HCT116 (cell line): ENCODE measurements at regions not wholly inside any gene's neighbourhood (a gene's known extent, or its start where the extent isn't known, plus 50 kb on each side); places are given as distances from the start of the nearest gene placed in this dataset.
"Not testable (repeated sequence)": the region's sequence is repeated elsewhere in the genome, so short reads cannot be mapped to it uniquely, and the experiment has no call there.

Source experiments
- ATAC-seq: fragments of 200-7000 bp; cut with Tn5 transposase; 2 replicates; pipeline ENCODE4 v1.9.1; 2020; ENCODE audit warnings: mild to moderate bottlenecking, moderate library complexity
- BruUV-seq: library from RNA; stranded (reverse); fragments of 400-500 nt; replicated peaks from 2 replicates; lab custom pipeline; 2021; lab: Mats Ljungman, UMichigan
- CTCF ChIA-PET: fragments of 300-600 bp; sonication (Branson Sonifier 250); formaldehyde crosslinking; loops from one replicate; lab custom pipeline; 2021; ENCODE audit warnings: antibody characterized with exemption; lab: Charles Lee
- POLR2A ChIA-PET: fragments of 300-600, 350-600 bp; sonication (Branson Sonifier 250); formaldehyde crosslinking; loops from one replicate; lab custom pipeline; 2021; ENCODE audit warnings: antibody characterized with exemption; lab: Charles Lee
- RAD21 ChIA-PET, 2 experiments: fragments of 300-600 bp; sonication (Branson Sonifier 250); formaldehyde crosslinking; loops; one replicate each; lab custom pipeline; 2023; ENCODE audit warnings: low total read pairs in 2 of 2; ENCODE audit not compliant: uncharacterized antibody in 2 of 2, unreplicated experiment in 2 of 2, low non-redundant PET in 1 of 2; lab: Charles Lee
- DNase-seq: peaks from one replicate; pipeline ENCODE4 v3.0.0-alpha.2; 2010; ENCODE audit warnings: low read depth, low spot score
- H2AFZ ChIP-seq: fragments of 200-600 bp; shearing (Covaris generic), sonication (generic); 2 replicates; pipeline ENCODE4 v1.6.1; 2017; ENCODE audit warnings: low read depth, mixed run types, mixed read lengths, antibody characterized with exemption, low read length; ENCODE audit not compliant: poor library complexity, severe bottlenecking
- H3K27ac ChIP-seq: 2 replicates; pipeline ENCODE4 v1.5.1; 2012; ENCODE audit warnings: low read depth, low read length
- H3K27me3 ChIP-seq: fragments of 200-600 bp; sonication (generic); 2 replicates; pipeline ENCODE4 v1.6.1; 2016; ENCODE audit warnings: mixed run types, low read length, mixed read lengths; ENCODE audit not compliant: insufficient read depth
- H3K36me3 ChIP-seq, 2 experiments: fragments of 200-500 bp in 1 of 2; fragments of 200-600 bp in 1 of 2; sonication (Bioruptor generic) in 1 of 2; sonication (generic) in 1 of 2; 2 replicates each; pipeline versions ENCODE4 v1.5.1 to v1.6.1; 2014 to 2016; ENCODE audit warnings: low read length in 2 of 2, inconsistent platforms in 1 of 2, mixed read lengths in 1 of 2, mixed run types in 1 of 2; ENCODE audit not compliant: insufficient read depth in 2 of 2, control insufficient read depth in 1 of 2
- H3K4me1 ChIP-seq, 2 experiments: fragments of 200-600 bp in 1 of 2; sonication (generic) in 1 of 2; 2 replicates each; pipeline versions ENCODE4 v1.5.1 to v1.6.1; 2012 to 2017; ENCODE audit warnings: low read length in 2 of 2, inconsistent platforms in 1 of 2, mild to moderate bottlenecking in 1 of 2, mixed read lengths in 1 of 2, mixed run types in 1 of 2, moderate library complexity in 1 of 2; ENCODE audit not compliant: insufficient read depth in 2 of 2, control insufficient read depth in 1 of 2
- H3K4me2 ChIP-seq: fragments of 200-600 bp; sonication (generic); 2 replicates; pipeline ENCODE4 v1.6.1; 2017; ENCODE audit warnings: mixed run types, low read length, mixed read lengths
- H3K4me3 ChIP-seq, 2 experiments: fragments of 200-600 bp in 1 of 2; sonication (generic) in 1 of 2; replicated peaks in 1 of 2; 2 replicates each; pipeline ENCODE4 v1.5.1; 2011 to 2016; ENCODE audit warnings: low read length in 2 of 2, control low read depth in 1 of 2, low read depth in 1 of 2, mild to moderate bottlenecking in 1 of 2, mixed read lengths in 1 of 2, mixed run types in 1 of 2
- H3K79me2 ChIP-seq: fragments of 200-600 bp; sonication (generic); 2 replicates; pipeline ENCODE4 v1.6.1; 2017; ENCODE audit warnings: mild to moderate bottlenecking, mixed run types, low read length, moderate library complexity, mixed read lengths; ENCODE audit not compliant: insufficient read depth
- H3K9ac ChIP-seq: fragments of 200-600 bp; sonication (generic); 2 replicates; pipeline ENCODE4 v1.6.1; 2016; ENCODE audit warnings: low read length, mixed read lengths
- H3K9me2 ChIP-seq: fragments of 200-600 bp; sonication (generic), shearing (Covaris generic); 2 replicates; pipeline ENCODE4 v1.6.1; 2017; ENCODE audit warnings: mixed run types, mild to moderate bottlenecking, moderate library complexity; ENCODE audit not compliant: insufficient read depth
- H3K9me3 ChIP-seq, 2 experiments: fragments of 200-500 bp in 1 of 2; fragments of 200-600 bp in 1 of 2; sonication (Bioruptor generic) in 1 of 2; sonication (generic) in 1 of 2; 2 replicates each; pipeline ENCODE4 v1.6.1; 2014 to 2017; ENCODE audit warnings: low read length in 2 of 2, mixed read lengths in 2 of 2, inconsistent platforms in 1 of 2, low read depth in 1 of 2, mild to moderate bottlenecking in 1 of 2, mixed run types in 1 of 2, moderate library complexity in 1 of 2; ENCODE audit not compliant: control insufficient read depth in 1 of 2, insufficient read depth in 1 of 2
- H4K20me1 ChIP-seq: fragments of 200-600 bp; sonication (generic), shearing (Covaris generic); 2 replicates; pipeline ENCODE4 v1.6.1; 2017; ENCODE audit warnings: mixed run types, mild to moderate bottlenecking, moderate library complexity; ENCODE audit not compliant: insufficient read depth
- CEBPB ChIP-seq: IDR thresholded peaks from 2 replicates; pipeline ENCODE4 v1.6.1; 2012; ENCODE audit warnings: low read depth
- EZH2 ChIP-seq: fragments of 200-600 bp; sonication (generic); IDR thresholded peaks from 2 replicates; pipeline ENCODE4 v1.6.1; 2017; ENCODE audit warnings: antibody characterized with exemption, mixed run types
- FOSL1 ChIP-seq: IDR thresholded peaks from 2 replicates; pipeline ENCODE4 v1.6.1; 2012; ENCODE audit warnings: low read depth
- JUND ChIP-seq: IDR thresholded peaks from 2 replicates; pipeline ENCODE4 v1.6.1; 2012
- POLR2A ChIP-seq: IDR thresholded peaks from 2 replicates; pipeline ENCODE4 v1.7.0; 2011; ENCODE audit warnings: borderline replicate concordance; ENCODE audit not compliant: insufficient read depth, insufficient read length; ENCODE audit errors: extremely low read depth
- POLR2AphosphoS5 ChIP-seq: IDR thresholded peaks from 2 replicates; pipeline ENCODE4 v1.6.1; 2011; ENCODE audit warnings: mild to moderate bottlenecking, low read depth, low read length, moderate library complexity
- RAD21 ChIP-seq: IDR thresholded peaks from 2 replicates; pipeline ENCODE4 v1.6.1; 2012; ENCODE audit warnings: low read depth, mild to moderate bottlenecking
- SP1 ChIP-seq: IDR thresholded peaks from 2 replicates; pipeline ENCODE4 v1.6.1; 2012; ENCODE audit warnings: low read depth
- TCF7L2 ChIP-seq: IDR thresholded peaks from 2 replicates; pipeline ENCODE4 v1.7.0; 2011; ENCODE audit warnings: borderline replicate concordance, inconsistent platforms; ENCODE audit not compliant: insufficient read depth, insufficient read length; ENCODE audit errors: extremely low read depth
- YY1 ChIP-seq: IDR thresholded peaks from 2 replicates; pipeline ENCODE4 v1.6.1; 2011; ENCODE audit warnings: low read length, low read depth, moderate library complexity, mild to moderate bottlenecking; ENCODE audit not compliant: insufficient replicate concordance; ENCODE audit errors: extremely low read depth
- ZFX ChIP-seq: fragments of 450-650 bp; IDR thresholded peaks from 2 replicates; pipeline ENCODE4 v1.6.1; 2017
- intact Hi-C: fragments of 100-400 bp; cut with micrococcal nuclease; formaldehyde crosslinking; loops from 2 replicates; pipeline ENCODE4 v1.10.0; 2022

GRCh38 chr1:187848321-187848720 is 1019.6 kb downstream of the PLA2G4A start (continued):
- TF ChIP-seq ZFX = no peak
- no peak for TF ChIP-seq POLR2AphosphoS5
- no peak for TF ChIP-seq FOSL1
- TF ChIP-seq SP1 = no peak
- no peak for TF ChIP-seq TCF7L2
- no peak for TF ChIP-seq RAD21
- no peak for TF ChIP-seq EZH2
- TF ChIP-seq POLR2A = no peak
- no peak for TF ChIP-seq CEBPB
- no peak for TF ChIP-seq YY1

- H3K36me3 ChIP-seq, H3K79me2 ChIP-seq, H3K4me2 ChIP-seq, H3K4me3 ChIP-seq, H3K9ac ChIP-seq, BruUV-seq, RAD21 ChIA-PET, H3K27ac ChIP-seq, CTCF ChIA-PET, POLR2A ChIA-PET, H3K4me1 ChIP-seq, H3K9me3 ChIP-seq, H2AFZ ChIP-seq, H3K27me3 ChIP-seq, DNase-seq, H3K9me2 ChIP-seq, H4K20me1 ChIP-seq, ATAC-seq, intact Hi-C loops: not testable (repeated sequence)
These were observed 1021.4 kb downstream of the PLA2G4A start for GRCh38 chr1:187850146-187850545.

GRCh38 chr1:187853505-187853904 is 1024.8 kb downstream of the PLA2G4A start:
- H3K4me2 ChIP-seq = no peak overlapping the region
- TF ChIP-seq JUND (no peak), TCF7L2 (no peak), POLR2A (no peak)
- H3K4me3 ChIP-seq = no peak overlapping the region
- BruUV-seq = no TSS peak
- H4K20me1 ChIP-seq = no peaks in the 10 kb centered on the region
- H3K79me2 ChIP-seq = no peaks in the 10 kb centered on the region
- H2AFZ ChIP-seq = no peak overlapping the region
- POLR2A ChIA-PET = no interaction called here
- no peaks in the 10 kb centered on the region for H3K9me2 ChIP-seq
- no peak overlapping the region for H3K9ac ChIP-seq
- no peak for DNase-seq
- CTCF ChIA-PET = no interaction called here
- no peaks in the 10 kb centered on the region for H3K36me3 ChIP-seq
- H3K4me1 ChIP-seq = no peaks in the 10 kb centered on the region
- no peaks in the 10 kb centered on the region for H3K9me3 ChIP-seq
- intact Hi-C loops = no loop called here
- no peak for ATAC-seq
- no peak overlapping the region for H3K27ac ChIP-seq
- H3K27me3 ChIP-seq = no peaks in the 10 kb centered on the region
- RAD21 ChIA-PET = no interaction called here
